Thymus (tissue), 11 donors: ENCODE measurements at regions not wholly inside any gene's neighbourhood (a gene's known extent, or its start where the extent isn't known, plus 50 kb on each side); places are given as distances from the start of the nearest gene placed in this dataset.

Experiments
- DNase-seq, 9 donors: peaks; one replicate each; pipeline ENCODE4 v3.0.0-alpha.2; 2013; ENCODE audit warnings: low spot score in 9 of 9, low read depth in 6 of 9, missing footprints in 1 of 9
- H3K27ac ChIP-seq, 2 donors: one replicate each; pipeline ENCODE4 v1.5.1; 2013; ENCODE audit warnings: control low read depth in 1 of 2, low read depth in 1 of 2, low read length in 1 of 2, mild to moderate bottlenecking in 1 of 2, moderate library complexity in 1 of 2
- H3K27me3 ChIP-seq, 2 donors: one replicate each; pipeline ENCODE4 v1.5.1; 2013; ENCODE audit warnings: low read length in 1 of 2; ENCODE audit not compliant: control insufficient read depth in 2 of 2, insufficient read depth in 1 of 2
- H3K36me3 ChIP-seq, 2 donors: one replicate each; pipeline ENCODE4 v1.5.1; 2013; ENCODE audit warnings: low read length in 1 of 2, mild to moderate bottlenecking in 1 of 2, moderate library complexity in 1 of 2; ENCODE audit not compliant: control insufficient read depth in 2 of 2, insufficient read depth in 2 of 2
- H3K4me1 ChIP-seq, 2 donors: one replicate each; pipeline ENCODE4 v1.5.1; 2013; ENCODE audit warnings: low read length in 2 of 2; ENCODE audit not compliant: control insufficient read depth in 2 of 2, insufficient read depth in 2 of 2
- H3K4me3 ChIP-seq, 2 donors: one replicate each; pipeline ENCODE4 v1.5.1; 2013; ENCODE audit warnings: low read length in 2 of 2, control low read depth in 1 of 2, mild to moderate bottlenecking in 1 of 2
- H3K9me3 ChIP-seq, 2 donors: one replicate each; pipeline ENCODE4 v1.5.1; 2013; ENCODE audit warnings: low read length in 1 of 2, mild to moderate bottlenecking in 1 of 2; ENCODE audit not compliant: control insufficient read depth in 2 of 2, insufficient read depth in 1 of 2
- WGBS: extraction: QIAGEN DNeasy Blood & Tissue Kit; methylation state at CpG from one replicate; pipeline ENCODE4 v1.1.7; 2013; 5-methylcytosine and 5-hydroxymethylcytosine counted together
- donor health status: healthy.

DNA sequence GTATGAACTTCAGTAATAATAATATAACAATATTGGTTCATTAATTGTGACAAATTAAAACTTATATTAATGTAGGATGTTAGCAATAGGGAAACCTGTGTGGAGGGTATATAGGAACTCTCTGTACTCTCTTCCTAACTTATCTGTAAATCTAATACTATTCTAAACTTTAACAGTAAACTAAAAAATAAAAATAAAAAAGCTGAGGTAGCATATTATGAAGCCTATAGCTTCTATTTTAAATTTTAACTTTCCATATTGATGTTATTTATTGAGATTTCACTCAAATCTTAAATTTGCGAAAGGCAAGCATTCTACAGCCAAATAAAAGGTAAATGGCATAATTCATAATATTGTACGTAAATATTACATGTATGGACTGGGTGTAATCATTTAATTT lies 326.4 kb downstream of the MEI4 start:
- peaks cover 0 to 2% of the 10 kb centered on the region in 2 donors for H3K9me3 ChIP-seq
- DNase-seq = no peak

DNA sequence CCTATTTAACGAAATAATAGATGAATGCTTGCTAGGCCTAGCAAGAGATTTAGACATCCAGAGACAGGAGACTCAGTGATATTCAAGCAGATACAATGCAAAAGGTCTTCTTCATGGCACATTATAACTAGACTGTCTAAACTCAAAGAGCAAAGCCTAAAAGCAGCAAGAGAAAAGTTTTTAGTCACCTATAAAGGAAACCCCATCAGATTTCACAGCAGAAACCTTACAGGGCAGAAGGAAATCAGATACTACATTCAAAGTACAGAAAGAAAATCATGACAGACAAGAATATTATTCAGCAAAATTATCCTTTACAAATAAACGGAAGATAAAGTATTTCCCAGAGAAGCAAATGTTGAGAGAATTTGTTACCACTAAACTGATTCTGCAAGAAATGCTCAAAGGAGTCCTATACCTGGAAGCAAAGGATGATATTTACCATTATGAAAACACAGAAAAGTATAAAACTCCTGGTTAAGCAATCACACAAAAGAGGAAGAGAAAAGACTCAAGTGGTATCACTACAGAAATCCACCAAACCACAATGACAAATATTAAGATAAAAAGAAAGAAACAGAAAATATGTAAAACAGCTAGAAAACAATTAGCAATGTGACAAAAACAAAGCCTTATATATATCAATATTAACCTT lies 333.7 kb downstream of the MEI4 start:
- peaks cover 0 to 14% of the 10 kb centered on the region in 2 donors for H3K9me3 ChIP-seq
- H3K4me3 ChIP-seq = no peak overlapping the region
- H3K27ac ChIP-seq = no peak overlapping the region
- no peak for DNase-seq
- no peaks in the 10 kb centered on the region for H3K36me3 ChIP-seq
- H3K27me3 ChIP-seq = no peaks in the 10 kb centered on the region
- WGBS = 89% methylated on average over 2 of the region's 2 CpGs
- no peaks in the 10 kb centered on the region for H3K4me1 ChIP-seq

More for the DNA sequence above, 326.4 kb downstream of the MEI4 start:
- H3K27ac ChIP-seq = no peak overlapping the region
- 88% methylated on average over 2 of the region's 2 CpGs for WGBS
- no peaks in the 10 kb centered on the region for H3K36me3 ChIP-seq
- no peaks in the 10 kb centered on the region for H3K4me1 ChIP-seq
- no peaks in the 10 kb centered on the region for H3K27me3 ChIP-seq
- no peak overlapping the region for H3K4me3 ChIP-seq

DNA sequence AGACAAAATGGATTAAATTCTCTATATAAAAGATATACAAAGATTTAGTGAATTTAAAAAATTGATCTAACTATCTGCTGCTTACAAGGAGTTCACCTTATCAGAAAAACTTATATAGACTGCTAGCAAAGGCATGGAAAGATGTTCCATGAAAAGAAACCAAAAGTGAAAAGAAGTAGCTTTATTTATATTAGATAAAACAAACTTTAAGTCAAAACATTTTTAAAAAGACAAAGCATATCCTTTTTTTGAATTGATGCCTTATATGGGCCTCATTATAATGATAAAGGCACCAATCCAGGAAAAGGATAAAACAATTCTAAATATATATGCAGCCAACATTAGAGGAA lies 334.2 kb downstream of the MEI4 start:
- Histone ChIP-seq H3K27ac (no peak overlapping the region), H3K36me3 (no peaks in the 10 kb centered on the region), H3K4me3 (no peak overlapping the region), H3K9me3 (peaks cover 0 to 14% of the 10 kb centered on the region in 2 donors), H3K4me1 (no peaks in the 10 kb centered on the region), H3K27me3 (no peaks in the 10 kb centered on the region)
- DNase-seq = no peak

DNA sequence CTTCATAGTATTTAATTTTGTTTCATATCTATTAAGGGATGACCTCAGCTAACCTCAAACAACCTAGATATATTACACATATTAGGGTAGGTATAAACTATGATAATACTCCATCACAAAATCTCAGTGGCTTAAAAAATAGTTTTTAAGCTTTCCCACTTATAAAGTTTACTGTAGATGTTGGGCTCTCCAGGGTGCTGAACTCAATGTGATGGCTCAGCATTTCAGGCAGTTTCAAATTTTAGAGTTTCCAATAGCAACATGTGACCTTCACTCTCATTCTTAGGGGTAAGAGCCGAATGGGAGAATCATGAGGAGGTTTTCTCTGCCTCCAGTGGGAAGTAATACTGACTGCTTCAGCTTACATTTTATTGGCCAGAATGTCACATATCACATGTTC lies 357.3 kb downstream of the MEI4 start:
- H3K36me3 ChIP-seq = no peaks in the 10 kb centered on the region
- DNase-seq = no peak
- H3K27me3 ChIP-seq = no peaks in the 10 kb centered on the region
- WGBS = 86% methylated on average over 1 of the region's 1 CpG
- H3K9me3 ChIP-seq = peaks cover 0 to 7% of the 10 kb centered on the region in 2 donors
- no peaks in the 10 kb centered on the region for H3K4me1 ChIP-seq
- H3K4me3 ChIP-seq = no peak overlapping the region
- H3K27ac ChIP-seq = no peak overlapping the region

DNA sequence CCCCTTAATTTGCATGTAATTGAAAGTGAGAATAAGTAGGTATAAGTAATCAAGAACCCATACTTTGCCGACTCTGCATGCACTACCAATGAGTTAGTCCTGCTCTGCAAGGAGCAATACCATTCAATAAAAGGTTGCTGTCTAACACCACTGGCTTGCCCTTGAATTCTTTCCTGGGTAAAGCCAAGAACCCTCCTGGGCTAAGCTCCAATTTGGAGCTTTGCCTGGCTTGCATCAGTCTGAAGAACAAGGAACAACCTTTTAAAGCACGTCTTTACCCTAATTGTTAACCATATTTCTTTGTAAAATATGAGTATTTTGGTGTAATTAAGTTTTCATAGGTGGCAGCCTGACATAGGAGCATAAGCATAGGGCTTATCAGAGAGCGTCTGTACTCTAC lies 367.7 kb downstream of the MEI4 start:
- Histone ChIP-seq H3K9me3 (no peaks in the 10 kb centered on the region), H3K4me1 (no peaks in the 10 kb centered on the region)
- WGBS = 83% methylated on average over 3 of the region's 3 CpGs

DNA sequence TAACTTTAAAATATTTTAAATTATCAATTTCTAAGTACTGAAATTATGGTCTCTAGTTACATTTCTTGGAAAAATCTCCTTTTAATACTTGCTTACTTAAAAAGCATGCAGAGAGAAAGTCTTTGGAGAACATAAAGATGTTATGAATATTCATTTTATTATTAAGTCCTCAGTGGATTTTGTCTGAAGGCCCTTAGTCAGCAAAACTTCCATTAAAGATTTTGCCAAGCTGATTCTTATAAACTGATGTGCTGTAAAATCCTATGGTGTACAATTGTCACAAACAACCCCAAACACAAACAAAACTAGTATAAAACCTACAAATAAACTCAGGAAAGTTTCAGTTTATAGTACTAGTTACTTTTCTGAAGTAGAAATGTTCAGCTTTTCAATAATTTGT lies 372.7 kb downstream of the MEI4 start:
- no peaks in the 10 kb centered on the region for H3K36me3 ChIP-seq
- peaks cover 0 to 3% of the 10 kb centered on the region in 2 donors for H3K9me3 ChIP-seq
- H3K27ac ChIP-seq = no peak overlapping the region
- no peaks in the 10 kb centered on the region for H3K27me3 ChIP-seq
- H3K4me3 ChIP-seq = no peak overlapping the region
- no peak for DNase-seq
- no peaks in the 10 kb centered on the region for H3K4me1 ChIP-seq

More for the DNA sequence above, 367.7 kb downstream of the MEI4 start:
- no peaks in the 10 kb centered on the region for H3K27me3 ChIP-seq
- no peak overlapping the region for H3K27ac ChIP-seq
- no peaks in the 10 kb centered on the region for H3K36me3 ChIP-seq
- DNase-seq = no peak
- no peak overlapping the region for H3K4me3 ChIP-seq

DNA sequence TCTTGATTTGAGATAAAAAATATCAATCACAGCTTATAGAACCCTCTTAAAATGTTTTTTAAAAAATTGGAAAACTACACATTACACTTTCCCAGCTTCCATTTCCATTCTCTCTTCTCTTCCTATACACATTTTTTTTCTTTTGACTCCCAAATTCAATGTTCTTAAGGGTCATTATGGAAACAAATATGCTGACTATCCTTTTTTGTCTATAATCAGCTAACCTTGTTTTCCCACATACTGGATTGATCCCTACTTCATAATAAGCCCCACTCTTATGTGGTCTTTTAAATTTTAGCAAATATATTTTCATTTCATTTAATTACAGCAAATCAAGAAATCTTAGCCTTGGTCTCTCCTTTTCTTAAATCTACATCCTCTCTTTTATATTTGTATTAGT lies 378.4 kb downstream of the MEI4 start:
- Histone ChIP-seq H3K36me3 (no peaks in the 10 kb centered on the region), H3K4me3 (no peak overlapping the region), H3K27me3 (no peaks in the 10 kb centered on the region), H3K27ac (no peak overlapping the region), H3K9me3 (peaks cover 0 to 3% of the 10 kb centered on the region in 2 donors), H3K4me1 (no peaks in the 10 kb centered on the region)
- no peak for DNase-seq

DNA sequence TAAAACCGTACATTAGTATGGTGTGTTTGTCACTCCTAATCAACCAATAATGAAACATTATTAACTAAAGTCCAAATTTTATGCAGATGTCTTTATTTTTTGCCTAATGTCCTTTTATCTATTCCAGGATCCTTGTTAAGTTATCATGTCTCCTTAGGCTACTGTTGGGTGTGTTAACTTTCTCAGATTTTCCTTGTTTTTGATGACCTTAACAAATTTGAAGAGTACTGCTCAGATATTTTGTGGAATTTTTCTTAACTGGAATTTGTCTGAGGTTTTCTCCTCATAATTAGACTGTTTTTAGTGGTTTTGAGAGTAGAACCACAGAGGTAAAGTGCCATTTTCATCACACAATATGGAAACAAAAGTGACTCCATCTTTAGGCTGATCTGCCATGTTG lies 406.3 kb downstream of the MEI4 start:
- no peak overlapping the region for H3K4me3 ChIP-seq
- DNase-seq = no peak
- no peaks in the 10 kb centered on the region for H3K36me3 ChIP-seq
- no peaks in the 10 kb centered on the region for H3K27me3 ChIP-seq
- WGBS = 97% methylated on average over 1 of the region's 1 CpG
- H3K27ac ChIP-seq = no peak overlapping the region
- H3K4me1 ChIP-seq = no peaks in the 10 kb centered on the region
- H3K9me3 ChIP-seq = no peaks in the 10 kb centered on the region

DNA sequence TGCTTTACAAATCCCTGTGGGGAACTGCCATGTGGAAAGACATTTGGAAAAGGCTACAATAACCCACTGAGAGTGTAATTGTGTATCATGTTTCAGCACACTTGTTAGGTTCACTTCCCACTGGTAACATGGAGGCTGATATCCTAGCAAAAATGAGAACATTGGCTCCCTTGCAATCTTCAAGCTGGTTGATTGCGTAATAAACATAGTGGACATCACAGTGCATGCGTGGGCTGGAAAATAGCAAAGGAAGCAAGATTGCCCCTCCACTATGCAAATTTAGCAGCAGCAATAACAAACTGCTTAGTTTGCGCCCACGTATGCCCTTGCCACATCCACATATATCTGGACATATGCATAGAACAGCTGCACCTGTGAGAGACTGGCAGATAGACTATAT lies 410.2 kb downstream of the MEI4 start:
- H3K27me3 ChIP-seq = no peaks in the 10 kb centered on the region
- no peaks in the 10 kb centered on the region for H3K4me1 ChIP-seq
- H3K27ac ChIP-seq = no peak overlapping the region
- H3K36me3 ChIP-seq = no peaks in the 10 kb centered on the region
- no peak overlapping the region for H3K4me3 ChIP-seq
- 96% methylated on average over 4 of the region's 4 CpGs for WGBS
- H3K9me3 ChIP-seq = no peaks in the 10 kb centered on the region
- no peak for DNase-seq

DNA sequence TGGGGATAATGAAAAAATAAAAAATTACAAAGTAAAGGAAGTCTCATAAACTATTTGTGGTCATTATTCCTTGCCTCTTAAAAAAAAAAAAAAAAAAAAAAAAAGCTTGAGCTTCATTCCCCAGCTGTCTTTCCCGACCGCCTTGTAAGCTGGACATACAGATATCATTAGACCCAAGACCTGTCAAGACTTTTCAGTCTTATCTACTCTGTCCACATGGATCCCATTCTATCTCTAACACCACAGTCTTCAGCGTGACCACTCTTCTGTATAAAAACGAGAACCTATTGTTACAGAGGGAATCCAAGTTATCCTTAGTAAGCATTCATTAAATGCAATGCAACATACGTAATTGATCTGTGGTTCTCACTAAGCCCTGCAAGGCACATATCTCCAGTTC lies 423.5 kb downstream of the MEI4 start:
- no peak overlapping the region for H3K4me3 ChIP-seq
- no peak overlapping the region for H3K27ac ChIP-seq
- H3K4me1 ChIP-seq = no peaks in the 10 kb centered on the region
- no peaks in the 10 kb centered on the region for H3K9me3 ChIP-seq
- no peak for DNase-seq
- 93% methylated on average over 5 of the region's 5 CpGs for whole genome bisulfite sequencing
- H3K36me3 ChIP-seq = no peaks in the 10 kb centered on the region
- no peaks in the 10 kb centered on the region for H3K27me3 ChIP-seq
